ENCODE measurements at regions not wholly inside any gene's neighbourhood (a gene's known extent, or its start where the extent isn't known, plus 50 kb on each side); places are given as distances from the start of the nearest gene placed in this dataset.
"Not testable (repeated sequence)": the region's sequence is repeated elsewhere in the genome, so short reads cannot be mapped to it uniquely, and the experiment has no call there.

GRCh38 chr16:65373097-65373496 lies 251.2 kb upstream of the CDH11 start:
- no peak for DNase-seq (ENCODE audit: low read depth in 3 of 3)

- no peak for DNase-seq (ENCODE audit: low read depth in 3 of 3)
These were observed 250.3 kb upstream of the CDH11 start for GRCh38 chr16:65372171-65372570.

DNA sequence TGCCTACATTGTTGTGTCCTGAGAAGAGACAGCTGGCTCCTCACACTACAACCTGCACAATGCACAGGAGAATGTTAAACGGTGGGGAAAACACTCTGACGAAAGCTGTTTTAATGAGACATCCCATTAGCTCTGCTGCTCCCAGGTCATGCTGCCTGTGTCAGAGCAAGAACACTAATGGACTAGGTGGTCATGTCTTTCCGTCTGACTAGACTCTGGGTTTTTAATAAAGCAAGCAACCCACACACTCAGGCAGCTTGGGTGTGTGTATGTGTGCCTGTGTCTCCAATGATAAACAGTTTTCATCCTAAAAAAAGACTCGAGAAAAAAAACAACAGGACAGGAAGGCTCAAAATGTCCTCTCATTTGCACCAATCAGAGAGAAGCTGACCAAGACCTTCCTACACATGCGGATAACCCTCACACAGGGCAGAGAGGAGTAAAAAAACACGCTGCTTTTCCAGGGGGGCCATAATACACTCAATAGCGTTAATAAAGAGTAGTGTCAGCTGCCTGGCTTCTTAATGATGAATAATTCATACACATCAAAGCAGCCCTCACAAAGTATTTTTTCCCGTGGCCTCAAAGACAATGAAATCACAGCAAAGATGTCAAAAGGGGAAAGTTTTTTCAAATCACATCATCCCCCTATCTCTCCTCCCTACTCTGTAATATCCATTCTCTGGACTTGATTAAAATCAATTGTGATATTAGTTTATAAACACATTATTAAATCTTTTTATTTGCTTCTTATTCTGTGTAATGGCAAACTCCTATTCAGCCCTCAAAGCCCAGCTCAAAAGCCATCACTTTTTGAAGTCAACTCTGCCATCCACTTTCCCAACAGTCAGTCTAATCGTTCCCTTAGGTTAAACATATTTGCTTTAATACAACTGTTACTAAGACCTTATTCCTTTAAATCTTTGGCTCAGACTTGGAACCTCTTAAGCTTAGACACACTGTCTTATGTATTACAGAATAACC lies 244.2 kb upstream of the CDH11 start:
- no peak for DNase-seq (ENCODE audit: low read depth in 3 of 3)

GRCh38 chr16:65356721-65357120 lies 234.9 kb upstream of the CDH11 start:
- not testable (repeated sequence) for DNase-seq (ENCODE audit: low read depth in 3 of 3)

- no peak for DNase-seq (ENCODE audit: low read depth in 3 of 3)
These were observed 233.8 kb upstream of the CDH11 start for GRCh38 chr16:65355706-65356105.

GRCh38 chr16:65353183-65353582 lies 231.3 kb upstream of the CDH11 start:
- no peak for DNase-seq (ENCODE audit: low read depth in 3 of 3)

DNA sequence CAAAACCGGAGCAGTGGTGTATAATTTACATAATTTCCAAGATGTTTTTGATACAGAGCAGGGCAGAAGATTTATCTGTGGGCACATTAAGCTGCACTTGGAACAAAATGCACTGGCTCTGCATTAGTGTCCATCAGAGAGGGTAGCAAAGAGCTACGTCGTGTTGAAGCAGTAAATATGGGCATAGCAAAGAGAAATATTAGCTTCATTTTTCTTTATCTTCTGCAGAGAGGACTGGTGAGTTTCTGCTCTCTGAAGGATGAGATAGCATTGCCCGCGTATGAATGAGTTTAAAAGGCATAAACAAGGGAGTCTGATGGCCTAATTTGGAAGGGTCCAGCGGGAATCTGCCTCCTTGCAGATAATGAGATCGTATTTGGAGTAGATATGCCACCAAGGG lies 227.8 kb upstream of the CDH11 start:
- no peak for DNase-seq (ENCODE audit: low read depth in 3 of 3)

- DNase-seq (ENCODE audit: low read depth in 3 of 3) = no peak
These were observed 221.7 kb upstream of the CDH11 start for GRCh38 chr16:65343556-65343955.

GRCh38 chr16:65342231-65342866 lies 220.5 kb upstream of the CDH11 start:
- DNase-seq (ENCODE audit: low read depth in 3 of 3) = no peak

- no peak for DNase-seq (ENCODE audit: low read depth in 3 of 3)
These were observed 217.2 kb upstream of the CDH11 start for GRCh38 chr16:65339062-65339461.

GRCh38 chr16:65336160-65336559 lies 214.3 kb upstream of the CDH11 start:
- DNase-seq (ENCODE audit: low read depth in 3 of 3) = no peak

- no peak for DNase-seq (ENCODE audit: low read depth in 3 of 3)
These were observed 212.2 kb upstream of the CDH11 start for GRCh38 chr16:65334081-65334480.

- no peak for DNase-seq (ENCODE audit: low read depth in 3 of 3)
These were observed 211.4 kb upstream of the CDH11 start for GRCh38 chr16:65333283-65333682.

- DNase-seq (ENCODE audit: low read depth in 3 of 3) = no peak
These were observed 205.5 kb upstream of the CDH11 start for GRCh38 chr16:65327346-65327745.

- no peak for DNase-seq (ENCODE audit: low read depth in 3 of 3)
These were observed 201.9 kb upstream of the CDH11 start for GRCh38 chr16:65323655-65324237.

DNA sequence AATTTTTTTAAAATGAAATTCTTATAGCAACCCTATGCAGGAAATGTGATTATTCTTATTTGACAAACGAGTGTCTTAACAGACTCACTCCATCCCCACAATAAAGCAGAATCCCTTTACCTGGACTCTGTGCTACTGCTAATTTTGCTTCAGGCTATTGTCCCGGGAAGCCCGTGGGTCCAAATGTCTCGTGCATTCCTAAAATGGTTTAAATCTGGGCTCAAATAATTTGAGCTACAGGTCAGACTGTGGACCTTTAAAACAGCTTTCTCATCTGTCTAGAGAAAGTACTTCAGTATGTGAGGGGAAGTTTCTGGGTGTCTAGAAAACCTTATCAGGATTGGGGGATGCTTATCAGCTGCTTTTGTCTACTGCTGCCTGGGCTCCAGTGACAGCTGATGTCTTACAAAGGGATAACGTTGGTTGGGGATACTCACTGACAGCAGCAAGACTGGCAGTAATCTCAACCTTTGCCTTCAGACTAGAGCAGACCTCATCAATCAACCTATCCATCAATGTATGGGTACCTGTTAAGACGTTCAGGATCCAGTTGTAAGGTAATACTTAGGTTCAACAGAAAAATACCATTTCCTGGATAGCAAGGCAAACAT lies 197.9 kb upstream of the CDH11 start:
- DNase-seq (ENCODE audit: low read depth in 3 of 3) = no peak

- DNase-seq (ENCODE audit: low read depth in 3 of 3) = no peak
These were observed 196.9 kb upstream of the CDH11 start for GRCh38 chr16:65318590-65319257.

GRCh38 chr16:65318138-65318537 lies 196.3 kb upstream of the CDH11 start:
- DNase-seq (ENCODE audit: low read depth in 3 of 3) = no peak

DNA sequence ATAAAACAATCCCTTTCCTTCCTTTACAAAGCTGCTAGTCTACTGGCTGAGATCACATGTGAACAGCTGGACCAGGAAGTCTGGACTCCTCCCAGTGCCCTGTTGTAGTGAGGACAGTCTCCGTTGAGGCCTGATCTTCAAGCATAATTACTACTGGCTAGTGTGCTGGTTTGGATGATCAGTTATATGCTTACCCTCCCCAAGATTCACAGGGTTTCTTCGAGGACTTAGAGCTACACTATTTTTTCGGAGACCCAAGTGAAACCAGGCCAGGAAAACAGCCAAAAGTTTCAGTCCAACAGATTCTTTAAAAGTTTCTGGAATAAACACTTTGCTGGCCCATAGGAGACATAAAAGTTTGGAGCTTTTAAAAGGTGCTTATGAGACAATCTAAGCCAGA lies 194.9 kb upstream of the CDH11 start:
- DNase-seq (ENCODE audit: low read depth in 3 of 3) = no peak

- DNase-seq (ENCODE audit: low read depth in 3 of 3) = no peak
These were observed 193.4 kb upstream of the CDH11 start for GRCh38 chr16:65315081-65315780.

DNA sequence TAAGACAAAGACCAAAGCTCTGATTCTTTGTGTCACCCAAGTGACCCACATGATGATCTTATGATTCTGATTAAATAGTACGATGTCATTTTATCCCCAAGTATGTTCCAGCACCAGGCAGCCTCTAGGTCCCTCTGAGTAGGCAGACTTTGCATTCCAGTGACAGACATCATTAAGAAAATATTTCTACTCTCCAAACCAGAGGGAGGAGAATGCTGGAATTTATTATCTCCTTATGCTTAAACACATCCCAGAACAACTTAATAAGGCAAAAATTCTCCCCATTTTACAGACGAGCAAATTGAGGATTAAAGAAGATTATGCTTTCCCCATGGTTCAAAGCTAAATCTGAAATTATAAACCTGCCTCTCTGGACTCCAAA lies 192.8 kb upstream of the CDH11 start:
- no peak for DNase-seq (ENCODE audit: low read depth in 3 of 3)

Data from stimulated activated CD4-positive, alpha-beta T cell treated with anti-CD3 and anti-CD28 coated beads, TNF-alpha, amount 100 ng/mL, for 48 hours (primary cell).